HG02852 (cell line): ENCODE measurements at regions not wholly inside any gene's neighbourhood (a gene's known extent, or its start where the extent isn't known, plus 50 kb on each side); places are given as distances from the start of the nearest gene placed in this dataset.

Experiments used
- ATAC-seq: cut with Tn5 transposase; IDR thresholded peaks from one replicate; pipeline ENCODE4 v1.9.1; 2021; ENCODE audit warnings: mild to moderate bottlenecking, moderate library complexity; ENCODE audit not compliant: unreplicated experiment

DNA sequence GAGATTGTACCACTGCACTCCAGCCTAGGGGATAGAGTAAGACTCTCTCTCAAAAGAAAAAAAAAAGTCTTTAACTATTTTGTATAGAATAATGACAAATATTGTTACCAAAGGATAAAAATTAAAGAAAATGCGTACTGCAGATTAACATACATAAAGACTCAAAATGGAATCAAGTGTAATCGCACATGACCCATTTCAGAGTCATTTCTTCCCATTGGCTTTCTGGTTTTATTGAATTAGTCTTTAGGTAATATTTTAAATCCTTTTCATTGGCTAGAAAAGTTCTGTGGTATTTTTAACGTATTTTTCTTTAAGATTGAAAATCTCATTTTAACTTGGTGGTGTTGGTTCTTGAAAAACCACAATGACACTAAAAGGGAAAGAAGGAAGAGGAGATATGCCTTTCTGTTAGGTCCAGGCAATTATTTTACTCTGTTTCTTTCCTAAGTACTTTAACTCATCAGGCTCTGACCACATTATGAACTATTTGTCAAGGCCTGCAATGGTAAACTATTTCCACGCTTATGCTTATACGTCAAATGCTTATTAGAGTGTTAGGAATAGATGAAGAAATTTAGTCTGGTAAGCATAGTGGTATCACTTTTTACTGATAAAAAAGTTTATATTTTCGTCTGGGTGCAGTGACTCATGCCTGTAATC lies 52.3 kb downstream of the PLEKHG1 start:
- ATAC-seq = no peak

DNA sequence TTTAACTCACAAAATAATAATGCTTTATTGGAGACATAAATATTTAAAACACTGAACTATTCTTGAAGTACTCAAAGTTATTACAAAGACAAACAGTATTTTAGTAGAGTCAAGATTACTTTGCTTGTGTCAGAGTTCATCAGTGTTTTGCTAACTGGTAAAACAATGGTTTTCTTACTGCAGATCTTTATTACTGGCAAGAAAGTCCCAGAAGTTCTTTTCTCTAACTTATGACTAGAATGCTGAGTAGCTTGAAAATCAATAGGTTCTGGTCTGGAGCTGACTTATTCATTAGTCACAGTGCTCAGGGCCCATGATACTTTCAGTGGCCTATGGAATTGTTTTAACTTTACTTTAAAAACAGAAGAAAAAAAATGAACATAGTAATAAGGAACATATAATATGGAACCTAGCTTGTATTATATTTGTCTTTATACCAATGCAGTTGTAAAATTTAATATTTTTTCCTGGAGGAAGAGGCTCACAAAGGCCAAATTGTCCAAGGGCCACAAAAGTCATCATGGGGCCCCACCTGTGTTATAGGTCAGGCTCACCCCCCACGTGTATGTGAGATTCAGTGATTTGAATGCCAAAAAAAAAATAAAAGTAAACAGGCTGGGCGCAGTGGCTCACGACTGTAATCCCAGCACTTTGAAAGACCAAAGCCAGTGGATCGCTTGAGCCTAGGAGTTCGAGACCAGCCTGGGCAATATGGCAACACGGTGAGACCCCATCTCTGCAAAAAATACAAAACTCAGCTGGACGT lies 53.3 kb downstream of the PLEKHG1 start:
- no peak for ATAC-seq

DNA sequence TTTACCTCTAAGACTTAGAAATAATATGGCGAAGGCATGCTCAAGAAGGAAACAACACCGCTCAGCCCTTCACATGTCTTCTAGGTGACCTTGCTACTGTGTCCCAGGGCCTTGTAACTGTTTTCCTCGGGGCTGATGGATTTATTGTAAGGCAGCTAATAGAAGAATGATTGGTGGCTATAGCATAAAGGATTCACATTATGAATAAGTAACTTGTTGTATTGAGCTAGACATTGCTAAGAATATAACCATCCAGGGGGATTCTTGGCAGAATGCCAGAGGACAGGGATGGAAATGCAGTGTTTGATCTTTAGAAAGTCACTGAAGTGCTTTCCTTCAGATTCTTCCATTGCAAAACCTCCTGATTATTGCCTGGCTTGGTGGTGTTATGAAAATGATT lies 54.9 kb downstream of the PLEKHG1 start:
- no peak for ATAC-seq

DNA sequence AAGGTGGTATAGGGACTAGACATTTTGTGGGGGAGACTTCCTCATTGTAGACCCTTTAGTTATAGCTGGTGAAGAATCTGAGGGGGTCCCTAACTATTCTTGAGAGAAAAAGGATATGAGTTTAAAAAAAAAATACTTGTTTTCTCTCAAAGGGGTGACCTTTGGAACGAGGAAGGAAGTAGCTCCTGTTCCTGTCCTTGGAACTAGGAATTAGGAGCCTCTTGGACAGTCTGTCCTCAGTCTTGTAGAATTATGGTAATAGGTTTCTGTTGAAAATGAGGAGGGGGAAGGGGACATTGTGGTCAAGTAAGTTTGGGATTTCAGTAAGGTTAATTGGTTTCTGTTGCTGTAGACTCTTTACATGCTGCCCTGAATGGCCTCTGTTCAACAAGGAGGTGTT lies 56.5 kb downstream of the PLEKHG1 start:
- no peak for ATAC-seq

DNA sequence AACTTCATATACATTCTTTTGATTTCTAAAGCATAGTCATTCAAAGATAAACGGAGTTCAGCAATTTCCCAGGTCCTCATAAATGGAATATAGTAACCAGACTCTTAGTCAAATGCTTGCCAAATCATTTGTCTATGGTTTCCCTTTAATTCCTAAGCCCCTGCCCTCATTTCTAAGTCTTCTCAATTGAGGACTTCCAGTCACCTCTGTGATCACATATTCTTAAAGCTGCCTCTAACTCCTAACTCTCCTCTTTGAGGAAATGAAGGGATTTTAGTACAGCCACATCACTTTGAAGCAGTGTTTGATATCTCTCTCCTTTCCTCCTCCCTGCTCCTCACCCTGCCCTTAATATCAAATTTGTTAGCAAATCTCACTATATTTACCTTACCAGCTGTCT lies 58.7 kb downstream of the PLEKHG1 start:
- no peak for ATAC-seq

DNA sequence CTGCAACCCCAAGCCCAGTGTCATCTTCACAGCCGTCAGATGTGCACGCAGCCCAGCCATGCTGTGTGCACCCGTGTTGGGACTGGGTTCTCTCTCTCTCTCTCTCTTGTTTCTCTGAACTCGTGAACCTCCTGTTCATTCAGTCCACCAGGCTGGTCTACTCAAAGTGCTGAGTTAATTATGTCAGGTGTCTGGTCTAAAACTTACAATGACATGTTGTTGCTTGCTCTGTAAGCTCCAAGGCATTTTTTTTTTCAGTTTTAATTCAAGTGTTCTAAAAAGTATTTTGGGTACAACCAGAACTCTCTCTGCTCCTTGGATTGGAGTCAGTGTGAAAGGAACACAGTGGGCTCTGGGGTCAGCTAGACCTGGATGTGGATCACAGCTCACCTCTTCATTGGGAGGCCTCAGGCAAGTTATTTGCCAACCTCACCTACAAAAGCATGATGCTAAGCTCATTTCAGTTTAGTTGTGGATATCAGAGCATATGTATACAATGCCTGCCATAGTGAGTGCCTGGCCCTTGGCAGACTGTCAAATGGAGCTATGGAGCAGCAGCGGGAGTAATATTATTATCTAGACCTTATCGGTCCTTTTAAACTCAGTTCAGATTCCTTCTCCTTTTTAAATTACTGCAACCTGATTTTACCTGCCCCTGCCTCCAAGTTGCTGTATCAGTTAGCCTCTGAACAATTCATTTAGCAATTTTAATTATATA lies 59.5 kb downstream of the PLEKHG1 start:
- ATAC-seq = no peak

DNA sequence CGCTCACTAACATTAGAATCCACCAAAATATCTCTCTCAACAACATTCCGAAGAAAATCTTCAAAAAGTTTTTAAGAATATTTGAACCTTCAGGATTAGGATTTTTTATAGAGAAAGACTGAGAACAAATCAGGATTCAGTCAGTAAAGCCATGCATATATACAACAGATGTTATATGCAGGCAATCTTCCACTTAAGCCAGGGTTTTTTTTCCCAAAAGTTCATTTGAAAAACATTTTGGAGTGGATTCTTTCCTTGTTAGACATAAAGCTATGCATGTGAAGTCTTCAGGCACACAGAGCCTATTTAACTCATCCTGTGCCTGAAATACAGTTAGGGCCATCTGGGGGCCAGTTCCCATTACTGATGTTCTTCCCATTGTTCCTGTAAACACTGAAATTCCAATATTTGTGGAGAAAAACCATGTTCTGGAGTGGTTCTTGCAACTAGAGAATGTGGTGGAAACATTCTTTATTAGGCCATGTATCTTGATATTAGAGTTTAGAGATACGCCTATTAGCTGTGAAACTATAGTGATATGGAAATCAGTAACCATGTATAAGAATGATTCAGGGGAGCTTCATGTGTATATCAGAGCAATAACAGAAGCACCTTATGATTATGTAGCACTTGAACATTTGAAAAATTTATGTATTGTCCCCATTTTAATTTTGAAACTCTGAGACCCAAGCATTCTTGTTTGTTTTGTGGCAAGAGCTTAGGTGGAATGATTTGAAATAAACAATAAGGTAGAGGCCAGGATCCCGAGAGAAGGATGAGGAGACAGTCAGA lies 61.7 kb downstream of the PLEKHG1 start:
- ATAC-seq = no peak

DNA sequence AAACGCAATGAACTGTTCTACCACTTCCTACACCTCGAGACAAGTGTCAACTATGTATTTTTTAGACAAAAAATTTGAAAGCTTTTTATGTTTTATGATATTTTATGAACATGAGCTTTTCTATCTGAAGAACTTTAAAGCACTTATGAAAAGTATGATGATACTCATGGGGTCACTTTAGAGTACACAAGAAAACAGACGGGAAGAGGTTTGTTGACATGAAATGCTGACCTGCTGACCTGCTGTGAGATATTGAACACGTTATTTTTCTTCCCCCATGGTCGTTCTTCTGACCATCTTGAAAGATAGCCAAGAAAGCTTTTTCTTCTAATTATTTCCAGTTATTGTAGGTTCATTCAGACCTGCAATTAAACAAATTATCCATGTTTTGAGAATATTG lies 63.1 kb downstream of the PLEKHG1 start:
- no peak for ATAC-seq

DNA sequence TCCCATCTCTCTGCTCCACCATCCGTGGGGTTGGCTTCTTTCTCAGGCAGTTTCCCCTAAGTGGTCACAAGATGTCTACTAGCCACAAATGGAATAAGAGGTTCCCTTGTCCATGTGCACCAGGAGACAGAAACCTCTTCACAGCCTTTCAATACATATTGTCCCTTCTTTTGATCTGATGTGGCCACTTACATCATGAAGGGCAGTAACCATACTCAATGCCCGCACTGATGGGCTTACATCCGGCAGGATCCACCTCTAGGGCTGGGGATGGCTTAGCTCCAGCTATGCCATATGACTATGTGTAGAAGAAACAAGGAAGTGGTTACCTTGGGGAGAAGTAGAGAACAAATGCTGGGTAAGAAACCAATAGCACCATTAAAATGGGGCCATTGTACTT lies 64.4 kb downstream of the PLEKHG1 start:
- ATAC-seq = no peak

DNA sequence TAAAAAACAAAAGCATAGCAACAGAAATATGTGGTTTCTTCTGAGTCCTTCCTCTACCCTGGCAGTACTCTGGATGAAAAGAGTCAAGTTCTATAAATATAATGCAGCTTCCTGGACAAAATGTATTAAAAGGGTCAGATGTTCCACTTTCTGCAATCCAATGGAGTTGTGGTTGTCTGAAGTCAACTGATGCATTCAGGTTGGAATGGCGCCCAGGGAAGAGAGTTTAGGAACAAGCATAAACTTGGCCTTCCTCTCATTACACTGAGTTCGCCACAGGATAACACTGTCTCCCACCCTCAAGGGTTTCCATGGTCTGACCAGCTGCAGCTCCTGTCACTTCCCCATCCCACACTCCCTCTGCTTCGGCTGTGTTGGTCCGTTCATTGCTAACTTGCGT lies 66.4 kb downstream of the PLEKHG1 start:
- no peak for ATAC-seq

DNA sequence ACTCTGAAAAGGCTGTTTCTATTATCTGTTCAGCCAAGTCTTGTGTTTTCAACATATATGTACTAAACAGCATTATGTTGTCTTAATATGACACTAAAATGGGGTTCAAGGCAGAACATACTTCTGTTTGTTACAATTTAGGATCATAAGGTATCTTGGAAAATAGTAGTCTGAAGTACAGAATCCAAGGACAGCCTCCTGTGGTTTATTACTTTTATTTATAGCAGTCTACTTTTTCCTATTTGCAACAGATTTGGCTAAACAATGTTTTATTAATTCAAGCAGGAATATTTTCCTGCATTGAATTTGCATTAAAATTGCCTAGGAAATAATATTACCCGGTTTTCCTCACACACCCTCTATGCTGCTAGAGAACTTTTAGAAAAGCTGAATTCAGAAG lies 67.7 kb downstream of the PLEKHG1 start:
- no peak for ATAC-seq

DNA sequence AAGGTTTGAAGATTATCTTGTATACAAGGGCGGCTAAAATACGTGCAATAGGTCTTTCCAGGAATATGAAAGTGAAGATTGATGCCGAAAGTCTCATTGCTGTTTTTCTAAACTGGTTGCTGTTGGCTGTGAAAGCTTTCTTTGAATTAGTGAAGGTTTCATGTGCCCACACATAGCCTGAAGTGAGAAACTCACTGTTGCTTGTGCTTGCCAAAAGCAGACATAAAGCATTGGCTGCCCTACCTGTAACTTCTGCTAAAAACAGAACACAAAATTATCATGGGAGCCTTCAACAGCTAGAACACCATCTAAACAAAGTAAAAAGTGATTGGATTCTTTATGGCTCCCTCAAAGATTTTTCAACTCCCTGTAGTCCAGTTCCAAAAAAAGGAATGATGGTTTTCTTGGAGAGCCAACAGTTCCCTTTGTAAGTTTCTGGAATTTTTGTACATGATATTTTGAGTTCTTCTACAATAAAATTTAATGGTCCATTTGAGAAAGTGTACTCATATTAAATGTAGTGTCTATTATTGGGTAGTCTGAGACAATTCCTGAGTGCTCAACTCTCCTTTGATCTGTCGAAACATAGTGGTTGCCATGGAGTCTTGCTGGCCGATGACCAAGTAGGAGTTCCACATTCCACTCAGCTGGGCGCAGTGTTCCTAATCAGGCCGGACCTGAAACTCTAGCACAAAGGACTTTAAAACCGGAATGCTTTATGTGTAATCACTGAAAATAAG lies 68.5 kb downstream of the PLEKHG1 start:
- ATAC-seq = peak; percentile 54

DNA sequence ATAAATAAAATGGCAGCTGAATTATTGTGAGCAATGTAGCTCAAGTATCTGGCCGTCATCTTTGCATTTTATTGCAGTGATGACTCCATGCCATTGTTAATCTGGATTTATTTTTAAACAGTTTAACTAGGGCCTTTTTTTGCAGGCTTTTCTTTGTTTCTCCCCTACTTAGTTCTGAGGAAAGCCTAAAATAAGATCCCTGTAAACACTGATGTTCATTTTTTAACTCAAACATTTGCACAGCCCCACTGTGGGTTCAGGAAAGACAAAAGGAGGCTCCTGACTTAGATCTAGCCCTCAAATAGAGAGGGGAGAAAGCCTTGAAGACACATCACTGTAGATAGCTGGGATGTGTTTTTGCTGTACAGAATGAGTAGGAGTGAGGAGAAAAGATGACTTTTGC lies 69.2 kb downstream of the PLEKHG1 start:
- no peak for ATAC-seq

DNA sequence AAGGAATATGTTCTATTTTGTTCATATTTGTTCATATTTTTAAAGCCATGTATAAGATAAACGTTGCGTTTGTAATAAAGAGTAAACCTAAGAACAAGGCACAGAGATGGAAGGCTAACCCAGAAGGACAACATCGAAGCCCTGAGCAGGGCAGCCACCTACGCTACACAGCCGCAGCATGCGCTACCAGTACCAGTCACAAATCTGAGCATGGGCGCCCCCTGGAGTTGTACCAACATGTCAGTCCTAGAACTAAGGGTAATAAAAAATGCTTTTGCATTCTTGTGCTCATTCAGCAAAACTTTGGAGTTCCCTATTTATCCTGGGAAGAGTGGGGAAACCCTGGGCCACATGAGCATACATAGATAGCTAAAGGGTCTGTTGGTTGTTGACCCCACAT lies 70.6 kb downstream of the PLEKHG1 start:
- no peak for ATAC-seq

DNA sequence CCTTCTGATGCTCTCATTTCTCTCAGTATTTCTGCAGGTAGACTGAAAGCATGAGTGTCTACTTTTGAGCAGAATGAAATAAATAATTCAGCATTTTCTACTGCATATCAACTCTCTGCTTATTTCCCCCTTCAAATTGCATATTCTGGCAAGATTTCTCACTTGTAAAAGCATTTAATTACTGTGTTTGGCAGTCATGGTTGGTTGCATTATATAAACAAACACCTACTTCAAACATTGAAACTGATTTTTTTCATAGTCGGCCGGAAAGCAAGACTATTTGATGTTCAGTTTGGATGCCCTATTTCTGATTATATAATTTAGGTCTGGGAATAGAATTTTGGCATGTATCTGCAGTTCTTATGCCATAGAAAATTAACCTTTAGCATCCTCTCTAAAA lies 73.1 kb downstream of the PLEKHG1 start:
- ATAC-seq = no peak

DNA sequence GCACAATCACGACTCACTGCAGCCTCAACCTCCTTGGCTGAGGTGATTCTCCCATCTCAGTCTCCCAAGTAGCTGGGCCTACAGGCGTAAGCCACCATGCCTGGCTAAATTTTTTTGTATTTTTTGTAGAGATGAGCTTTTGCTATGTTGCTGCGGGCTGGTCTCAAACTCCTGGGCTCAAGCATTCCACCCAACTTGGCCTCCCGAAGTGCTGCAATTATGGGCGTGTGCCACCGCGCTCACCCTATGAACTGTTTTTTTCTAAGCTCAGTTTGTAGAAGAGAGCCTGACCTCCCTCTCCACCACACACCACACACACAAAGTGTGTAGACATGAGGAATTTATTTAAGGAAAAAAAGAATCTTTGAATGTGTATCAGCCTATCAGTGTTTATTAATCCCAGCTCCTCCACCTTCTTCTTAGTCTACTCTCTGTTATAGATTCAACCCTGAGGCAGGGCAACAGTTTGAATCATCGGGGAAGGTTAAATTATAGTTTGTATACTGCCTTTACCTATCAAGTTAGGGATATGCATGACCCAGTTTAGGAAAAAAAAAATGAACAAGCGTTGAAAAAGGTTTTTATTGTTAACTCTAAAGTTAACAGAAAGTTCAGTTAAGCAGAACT lies 74.1 kb downstream of the PLEKHG1 start:
- no peak for ATAC-seq

DNA sequence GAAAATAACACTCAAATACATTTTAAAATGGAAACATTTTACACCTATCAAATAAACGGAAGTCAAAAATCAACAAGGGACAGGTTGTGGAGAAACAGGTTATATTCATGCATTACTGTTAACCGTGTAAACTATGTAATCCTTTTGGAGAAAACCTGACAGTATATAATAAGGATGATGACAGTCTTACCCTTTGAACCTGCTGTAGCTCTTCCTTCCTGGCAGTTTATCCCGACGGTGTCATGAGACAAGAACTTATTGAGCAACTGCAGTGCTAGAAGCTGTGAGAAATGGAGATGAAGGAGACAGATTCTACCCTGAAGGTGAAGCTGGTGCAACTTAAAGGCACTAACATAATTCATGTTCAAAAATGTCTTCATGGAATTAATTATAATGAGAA lies 76.7 kb downstream of the PLEKHG1 start:
- no peak for ATAC-seq

DNA sequence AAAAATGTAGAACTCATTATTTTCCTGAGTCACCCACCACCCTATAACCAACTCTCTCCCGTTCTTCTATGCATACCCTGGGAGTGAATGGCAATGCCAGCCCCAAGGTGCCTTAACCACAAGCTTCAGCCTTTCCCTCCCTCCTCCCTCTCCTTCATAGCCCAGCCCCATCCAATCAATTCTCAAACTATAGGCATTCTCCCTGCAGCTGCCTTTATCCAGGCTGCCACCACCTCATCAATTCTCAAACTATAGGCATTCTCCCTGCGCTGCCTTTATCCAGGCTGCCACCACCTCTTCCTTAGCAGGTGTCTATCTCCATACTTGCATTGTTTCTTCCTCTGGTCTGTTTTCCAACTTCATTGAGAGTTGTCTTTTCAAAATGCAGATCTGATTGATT lies 77.1 kb downstream of the PLEKHG1 start:
- ATAC-seq = no peak

DNA sequence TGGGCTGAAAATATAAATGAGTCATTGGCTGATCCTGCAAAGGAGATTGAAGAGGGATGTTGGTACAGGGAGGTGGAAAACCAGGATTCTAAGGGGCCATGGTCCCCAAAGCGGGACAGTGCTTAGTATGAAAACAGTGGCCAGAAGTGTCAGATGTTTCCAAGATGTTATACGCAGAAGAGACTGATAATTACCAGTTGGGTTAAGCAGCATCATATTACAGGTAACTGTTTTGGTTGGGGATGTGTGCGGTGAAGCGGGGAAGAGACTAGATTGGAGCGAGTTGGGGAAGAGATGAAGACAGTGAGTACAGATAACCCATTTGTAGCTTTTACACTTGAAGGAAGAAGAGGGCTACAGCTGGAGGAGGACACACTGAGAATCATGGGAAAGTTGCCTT lies 80.8 kb downstream of the PLEKHG1 start:
- no peak for ATAC-seq
